ENCODE measurements at regions not wholly inside any gene's neighbourhood (a gene's known extent, or its start where the extent isn't known, plus 50 kb on each side); places are given as distances from the start of the nearest gene placed in this dataset.

DNA sequence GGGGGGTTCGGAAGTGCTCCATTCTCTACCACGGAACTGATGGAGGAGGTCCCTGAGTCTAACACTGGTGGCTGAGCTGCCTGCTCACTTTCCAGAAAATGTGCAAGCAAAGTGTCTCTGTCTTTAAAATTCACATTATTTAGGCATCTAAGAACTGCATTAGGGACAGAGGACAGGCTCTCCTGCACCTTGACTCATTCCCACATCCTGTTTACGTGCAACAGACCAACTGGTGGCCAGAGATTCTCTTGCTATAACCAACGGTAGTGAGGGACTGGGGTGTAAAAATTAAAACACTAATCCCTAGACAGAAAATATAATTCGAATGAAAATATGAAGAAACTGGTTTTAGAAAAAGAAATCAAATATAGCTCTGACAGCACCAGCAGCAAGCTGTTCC is 320.9 kb downstream of the IRX2 start:
- no peak for DNase-seq
- Histone ChIP-seq H3K9me3 (no peaks in the 10 kb centered on the region), H3K27ac (no peak overlapping the region), H3K4me1 (no peaks in the 10 kb centered on the region), H3K4me3 (no peak overlapping the region), H3K27me3 (no peaks in the 10 kb centered on the region), H3K36me3 (no peaks in the 10 kb centered on the region)
- ATAC-seq (ENCODE audit: low FRiP score in 2 of 2) = no peak
- no peak for TF ChIP-seq POLR2A (IDR thresholded peaks at IDR 0.05)
- TF ChIP-seq EP300 (IDR thresholded peaks at IDR 0.05) = no peak
- no peak for TF ChIP-seq POLR2AphosphoS5 (IDR thresholded peaks at IDR 0.05)
- TF ChIP-seq, protein P1, sequence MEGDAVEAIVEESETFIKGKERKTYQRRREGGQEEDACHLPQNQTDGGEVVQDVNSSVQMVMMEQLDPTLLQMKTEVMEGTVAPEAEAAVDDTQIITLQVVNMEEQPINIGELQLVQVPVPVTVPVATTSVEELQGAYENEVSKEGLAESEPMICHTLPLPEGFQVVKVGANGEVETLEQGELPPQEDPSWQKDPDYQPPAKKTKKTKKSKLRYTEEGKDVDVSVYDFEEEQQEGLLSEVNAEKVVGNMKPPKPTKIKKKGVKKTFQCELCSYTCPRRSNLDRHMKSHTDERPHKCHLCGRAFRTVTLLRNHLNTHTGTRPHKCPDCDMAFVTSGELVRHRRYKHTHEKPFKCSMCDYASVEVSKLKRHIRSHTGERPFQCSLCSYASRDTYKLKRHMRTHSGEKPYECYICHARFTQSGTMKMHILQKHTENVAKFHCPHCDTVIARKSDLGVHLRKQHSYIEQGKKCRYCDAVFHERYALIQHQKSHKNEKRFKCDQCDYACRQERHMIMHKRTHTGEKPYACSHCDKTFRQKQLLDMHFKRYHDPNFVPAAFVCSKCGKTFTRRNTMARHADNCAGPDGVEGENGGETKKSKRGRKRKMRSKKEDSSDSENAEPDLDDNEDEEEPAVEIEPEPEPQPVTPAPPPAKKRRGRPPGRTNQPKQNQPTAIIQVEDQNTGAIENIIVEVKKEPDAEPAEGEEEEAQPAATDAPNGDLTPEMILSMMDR (IDR thresholded peaks at IDR 0.05) = no peak
- WGBS, 2 donors = 75 to 76% methylated on average over 5 of the region's 5 CpGs

DNA sequence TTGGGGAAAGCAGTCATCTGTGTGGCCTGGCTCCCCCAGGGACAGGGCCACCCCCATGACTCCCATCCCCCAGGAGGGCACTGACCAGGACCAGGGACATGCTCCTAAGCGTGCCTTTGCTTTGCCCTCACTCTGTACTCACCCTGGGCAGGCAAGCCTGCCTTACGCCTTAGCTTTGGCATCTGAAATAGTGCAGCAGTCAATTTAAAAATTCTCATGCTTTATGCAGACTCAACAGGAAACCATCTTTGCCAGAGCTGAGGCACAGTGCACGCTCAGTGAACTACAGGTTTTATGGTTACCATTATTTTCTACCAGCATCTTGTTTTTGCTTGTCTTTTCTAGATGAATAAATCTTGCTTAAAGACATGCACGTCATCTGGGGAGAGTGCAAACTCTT is 323.5 kb downstream of the IRX2 start:
- H3K4me3 ChIP-seq = no peak overlapping the region
- H3K27me3 ChIP-seq = no peaks in the 10 kb centered on the region
- no peak for ATAC-seq (ENCODE audit: low FRiP score in 2 of 2)
- no peak for DNase-seq
- WGBS, 2 donors = 71 to 72% methylated on average over 4 of the region's 4 CpGs
- TF ChIP-seq, protein P1 (IDR thresholded peaks at IDR 0.05) = no peak
- TF ChIP-seq POLR2AphosphoS5 (IDR thresholded peaks at IDR 0.05) = no peak
- no peak for TF ChIP-seq POLR2A (IDR thresholded peaks at IDR 0.05)
- peaks cover 0 to 7% (median 1%) of the 10 kb centered on the region in 4 donors for H3K9me3 ChIP-seq
- no peaks in the 10 kb centered on the region for H3K36me3 ChIP-seq
- H3K4me1 ChIP-seq = no peaks in the 10 kb centered on the region
- no peak overlapping the region for H3K27ac ChIP-seq

DNA sequence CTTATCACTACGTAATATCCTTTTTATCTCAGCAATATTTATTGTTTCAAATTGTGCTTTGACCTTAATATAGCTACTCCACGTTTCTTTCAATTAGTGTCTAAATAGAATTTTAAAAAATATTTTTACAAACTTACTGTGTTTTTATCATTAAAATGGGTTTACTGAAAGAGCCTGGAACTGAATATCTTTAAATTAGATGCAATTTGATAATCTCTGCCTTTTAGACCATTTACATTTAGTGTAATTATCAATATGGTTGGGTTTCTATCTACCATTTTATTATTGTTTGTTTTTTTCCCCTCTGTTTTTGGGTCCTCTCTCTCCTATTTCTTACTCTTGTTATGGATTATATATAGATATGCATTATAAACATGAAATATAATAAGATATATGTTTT is 327.8 kb downstream of the IRX2 start:
- H3K4me1 ChIP-seq = no peaks in the 10 kb centered on the region
- H3K27ac ChIP-seq = no peak overlapping the region
- ATAC-seq (ENCODE audit: low FRiP score in 2 of 2) (no peak), DNase-seq (no peak)
- no peaks in the 10 kb centered on the region for H3K36me3 ChIP-seq
- H3K9me3 ChIP-seq = peaks cover 0 to 9% (median 1%) of the 10 kb centered on the region in 4 donors
- no peak for TF ChIP-seq EP300 (IDR thresholded peaks at IDR 0.05)
- TF ChIP-seq POLR2AphosphoS5 (IDR thresholded peaks at IDR 0.05) = no peak
- TF ChIP-seq, protein P1 (IDR thresholded peaks at IDR 0.05) = no peak
- no peak for TF ChIP-seq POLR2A (IDR thresholded peaks at IDR 0.05)
- whole genome bisulfite sequencing, 2 donors = 80 to 87% methylated on average over 2 of the region's 2 CpGs
- no peak overlapping the region for H3K4me3 ChIP-seq
- no peaks in the 10 kb centered on the region for H3K27me3 ChIP-seq

DNA sequence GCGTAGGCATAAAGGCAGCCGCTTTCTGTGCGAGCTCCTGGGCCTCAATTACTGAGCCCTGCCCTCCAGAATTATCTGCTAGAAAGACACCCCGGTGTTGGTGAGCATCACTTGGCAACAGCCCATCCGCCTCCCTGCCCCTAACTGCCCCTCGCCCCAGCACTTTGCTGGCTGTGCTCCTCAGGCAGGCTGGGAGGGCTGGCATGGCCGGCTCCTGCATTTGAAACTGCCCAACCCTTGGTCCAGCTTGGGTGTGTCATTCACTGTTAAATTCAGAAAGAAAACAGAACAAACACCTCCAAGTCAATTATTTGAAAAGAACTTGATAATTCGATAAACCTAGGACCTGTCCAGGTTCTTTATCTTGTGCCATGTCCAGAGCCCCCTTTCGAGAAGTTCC is 334.2 kb downstream of the IRX2 start:
- no peak overlapping the region for H3K27ac ChIP-seq
- no peaks in the 10 kb centered on the region for H3K27me3 ChIP-seq
- WGBS, 2 donors = 91 to 92% methylated on average over 6 to 9 of the region's 9 CpGs
- H3K36me3 ChIP-seq = no peaks in the 10 kb centered on the region
- no peak for TF ChIP-seq EP300 (IDR thresholded peaks at IDR 0.05)
- TF ChIP-seq, protein P1 (IDR thresholded peaks at IDR 0.05) = no peak
- TF ChIP-seq POLR2A (IDR thresholded peaks at IDR 0.05) = no peak
- TF ChIP-seq POLR2AphosphoS5 (IDR thresholded peaks at IDR 0.05) = no peak
- ATAC-seq (ENCODE audit: low FRiP score in 2 of 2) = no peak
- H3K4me1 ChIP-seq = no peaks in the 10 kb centered on the region
- H3K9me3 ChIP-seq = peaks cover 0 to 3% (median 1%) of the 10 kb centered on the region in 4 donors
- DNase-seq = peak in 1 of 2 donors; percentile 56
- H3K4me3 ChIP-seq = no peak overlapping the region

DNA sequence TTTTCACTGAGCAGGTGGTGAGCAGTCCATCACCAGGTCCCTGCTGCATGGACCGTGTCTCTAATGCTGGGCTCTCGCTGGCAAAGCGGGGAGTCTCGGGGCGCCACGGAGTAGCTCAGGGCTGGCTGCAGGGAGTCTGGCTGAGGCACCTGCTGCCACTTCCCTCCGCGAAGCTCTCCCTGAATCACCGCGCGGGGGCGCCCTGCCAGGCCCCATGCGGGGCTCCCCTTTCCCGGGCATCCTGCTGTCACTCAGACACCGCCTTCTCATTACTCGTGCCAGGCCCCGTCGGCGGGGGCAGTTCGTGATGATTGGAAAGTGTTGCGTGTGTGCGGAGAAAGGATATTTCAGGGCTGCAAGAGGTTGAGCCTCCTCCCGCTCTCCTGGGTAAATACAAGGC is 335.8 kb downstream of the IRX2 start:
- Histone ChIP-seq H3K4me1 (no peaks in the 10 kb centered on the region), H3K27ac (no peak overlapping the region), H3K9me3 (peaks cover 0 to 3% (median 0%) of the 10 kb centered on the region in 4 donors), H3K36me3 (no peaks in the 10 kb centered on the region), H3K4me3 (no peak overlapping the region), H3K27me3 (no peaks in the 10 kb centered on the region)
- 68 to 70% methylated on average over 23 of the region's 23 CpGs for WGBS, 2 donors
- TF ChIP-seq POLR2A (IDR thresholded peaks at IDR 0.05) (no peak), EP300 (IDR thresholded peaks at IDR 0.05) (no peak), POLR2AphosphoS5 (IDR thresholded peaks at IDR 0.05) (no peak)
- TF ChIP-seq, protein P1 (IDR thresholded peaks at IDR 0.05) = no peak
- DNase-seq (peak in 1 of 2 donors; percentile 87), ATAC-seq (ENCODE audit: low FRiP score in 2 of 2) (no peak)
